MM.1S (cell line): ENCODE measurements at regions not wholly inside any gene's neighbourhood (a gene's known extent, or its start where the extent isn't known, plus 50 kb on each side); places are given as distances from the start of the nearest gene placed in this dataset.
A peak's percentile ranks its signal among the peaks of the same experiment; 100 is the strongest.

Experiments used
- DNase-seq: peaks from one replicate; pipeline ENCODE4 v3.0.0-alpha.2; 2015
- H2AFZ ChIP-seq: fragments of 300-600 bp; sonication (generic); 2 replicates; pipeline ENCODE4 v1.6.0; 2016; ENCODE audit warnings: antibody characterized with exemption, low read length
- H3F3A ChIP-seq: fragments of 300-600 bp; sonication (generic); 2 replicates; pipeline ENCODE4 v1.6.1; 2016; ENCODE audit warnings: mild to moderate bottlenecking, antibody characterized with exemption, low read length, moderate library complexity, mixed read lengths; ENCODE audit not compliant: insufficient read depth
- H3K27ac ChIP-seq: fragments of 300-600 bp; sonication (generic); 2 replicates; pipeline ENCODE4 v1.5.1; 2016; ENCODE audit warnings: mild to moderate bottlenecking, low read length
- H3K27me3 ChIP-seq: fragments of 300-600 bp; sonication (generic); replicated peaks from 2 replicates; pipeline ENCODE4 v1.6.0; 2016; ENCODE audit warnings: low read length; ENCODE audit not compliant: insufficient read depth
- H3K36me3 ChIP-seq: fragments of 300-600 bp; sonication (generic); replicated peaks from 2 replicates; pipeline ENCODE4 v1.6.1; 2016; ENCODE audit warnings: mild to moderate bottlenecking, low read length, mixed read lengths; ENCODE audit not compliant: insufficient read depth
- H3K4me1 ChIP-seq: fragments of 300-600 bp; sonication (generic); 2 replicates; pipeline ENCODE4 v1.6.1; 2016; ENCODE audit warnings: low read length, mixed read lengths
- H3K4me2 ChIP-seq: fragments of 300-600 bp; sonication (generic); 2 replicates; pipeline ENCODE4 v1.6.0; 2016; ENCODE audit warnings: low read depth, low read length
- H3K4me3 ChIP-seq: fragments of 300-600 bp; sonication (generic); 2 replicates; pipeline ENCODE4 v1.5.1; 2016; ENCODE audit warnings: low read length, mixed read lengths
- H3K79me2 ChIP-seq: fragments of 300-600 bp; sonication (generic); 2 replicates; pipeline ENCODE4 v1.6.1; 2016; ENCODE audit warnings: mixed run types, low read length, mixed read lengths
- H3K9ac ChIP-seq: fragments of 300-600 bp; sonication (generic); 2 replicates; pipeline ENCODE4 v1.6.1; 2016; ENCODE audit warnings: low read length, mixed read lengths
- H3K9me2 ChIP-seq: fragments of 300-600 bp; sonication (generic); replicated peaks from 2 replicates; pipeline ENCODE4 v1.6.1; 2016; ENCODE audit warnings: mild to moderate bottlenecking, low read length, mixed read lengths; ENCODE audit not compliant: insufficient read depth
- H3K9me3 ChIP-seq: fragments of 300-600 bp; sonication (generic); replicated peaks from 2 replicates; pipeline ENCODE4 v1.6.1; 2016; ENCODE audit warnings: mild to moderate bottlenecking, low read length, mixed read lengths; ENCODE audit not compliant: insufficient read depth
- H4K20me1 ChIP-seq: fragments of 300-600 bp; sonication (generic); 2 replicates; pipeline ENCODE4 v1.6.1; 2016; ENCODE audit warnings: mild to moderate bottlenecking, low read length, moderate library complexity, mixed read lengths; ENCODE audit not compliant: insufficient read depth
- EZH2 ChIP-seq: fragments of 300-600 bp; sonication (generic); optimal IDR thresholded peaks from 2 replicates; pipeline ENCODE3; 2017; ENCODE audit warnings: low read depth, mild to moderate bottlenecking, antibody characterized with exemption, low read length, mixed read lengths
- EZH2phosphoT487 ChIP-seq: fragments of 300-600 bp; sonication (generic); IDR thresholded peaks from 2 replicates; pipeline ENCODE4 v1.6.1; 2018; ENCODE audit warnings: antibody characterized with exemption, low read length
- TF ChIP-seq, protein P1 (sequence below): fragments of 300-600 bp; sonication (generic); IDR thresholded peaks from 2 replicates; pipeline ENCODE4 v1.5.1; 2016; ENCODE audit warnings: antibody characterized with exemption, low read length, mixed read lengths

DNA sequence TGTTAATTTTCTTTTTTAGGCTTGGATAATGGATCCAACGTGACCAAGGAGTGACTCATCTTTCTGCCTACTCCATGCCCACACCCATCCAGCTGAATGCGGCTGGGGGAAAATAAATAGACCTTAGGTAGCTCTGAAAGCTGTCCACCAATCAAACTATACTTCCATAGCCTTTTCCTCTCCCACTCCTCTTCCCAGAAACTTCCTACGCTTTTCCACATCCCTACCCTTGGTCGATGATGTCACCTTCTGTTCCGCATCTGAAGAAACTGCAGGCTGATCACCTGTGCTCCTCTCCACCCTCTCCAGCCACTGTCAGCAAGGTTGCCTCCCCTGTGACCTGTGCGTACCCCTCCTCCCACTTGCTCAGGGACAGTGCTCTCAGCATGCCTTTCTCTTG lies 359.8 kb upstream of the KLF6 start:
- no peak overlapping the region for H2AFZ ChIP-seq
- DNase-seq = no peak

DNA sequence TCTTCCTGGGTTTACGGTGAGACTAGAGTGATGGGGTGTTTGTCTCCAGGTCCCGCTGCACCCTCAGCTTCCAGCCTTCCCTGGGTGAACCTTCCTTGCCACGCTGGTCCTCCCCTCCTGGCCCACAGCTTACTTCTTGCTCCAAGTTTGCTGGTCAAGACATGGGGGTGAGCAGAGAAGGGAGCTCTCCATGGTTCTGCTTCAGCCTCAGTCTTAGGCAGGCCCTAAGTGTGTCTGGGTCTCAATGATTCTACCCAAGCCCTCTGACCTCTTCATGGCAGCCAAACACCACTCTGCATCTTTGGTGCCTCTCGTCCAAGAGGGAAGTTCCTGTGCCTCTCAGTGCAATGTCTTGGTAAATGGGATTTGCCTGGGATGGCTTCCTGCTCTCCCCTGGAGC lies 356.5 kb upstream of the KLF6 start:
- no peak for TF ChIP-seq EZH2
- TF ChIP-seq, protein P1, sequence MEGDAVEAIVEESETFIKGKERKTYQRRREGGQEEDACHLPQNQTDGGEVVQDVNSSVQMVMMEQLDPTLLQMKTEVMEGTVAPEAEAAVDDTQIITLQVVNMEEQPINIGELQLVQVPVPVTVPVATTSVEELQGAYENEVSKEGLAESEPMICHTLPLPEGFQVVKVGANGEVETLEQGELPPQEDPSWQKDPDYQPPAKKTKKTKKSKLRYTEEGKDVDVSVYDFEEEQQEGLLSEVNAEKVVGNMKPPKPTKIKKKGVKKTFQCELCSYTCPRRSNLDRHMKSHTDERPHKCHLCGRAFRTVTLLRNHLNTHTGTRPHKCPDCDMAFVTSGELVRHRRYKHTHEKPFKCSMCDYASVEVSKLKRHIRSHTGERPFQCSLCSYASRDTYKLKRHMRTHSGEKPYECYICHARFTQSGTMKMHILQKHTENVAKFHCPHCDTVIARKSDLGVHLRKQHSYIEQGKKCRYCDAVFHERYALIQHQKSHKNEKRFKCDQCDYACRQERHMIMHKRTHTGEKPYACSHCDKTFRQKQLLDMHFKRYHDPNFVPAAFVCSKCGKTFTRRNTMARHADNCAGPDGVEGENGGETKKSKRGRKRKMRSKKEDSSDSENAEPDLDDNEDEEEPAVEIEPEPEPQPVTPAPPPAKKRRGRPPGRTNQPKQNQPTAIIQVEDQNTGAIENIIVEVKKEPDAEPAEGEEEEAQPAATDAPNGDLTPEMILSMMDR = no peak
- no peaks in the 10 kb centered on the region for H3K27me3 ChIP-seq
- H3K27ac ChIP-seq = no peak overlapping the region
- no peaks in the 10 kb centered on the region for H4K20me1 ChIP-seq
- no peak overlapping the region for H3K9ac ChIP-seq
- H3F3A ChIP-seq = peaks cover 6% of the 10 kb centered on the region
- H3K36me3 ChIP-seq = no peaks in the 10 kb centered on the region
- no peak overlapping the region for H3K4me3 ChIP-seq
- H3K9me2 ChIP-seq = no peaks in the 10 kb centered on the region
- H3K4me1 ChIP-seq = peaks cover 12% of the 10 kb centered on the region
- H3K4me2 ChIP-seq = no peak overlapping the region
- H3K79me2 ChIP-seq = no peaks in the 10 kb centered on the region
- H3K9me3 ChIP-seq = no peaks in the 10 kb centered on the region
- no peak overlapping the region for H2AFZ ChIP-seq
- peak; percentile 27 for DNase-seq

More for the DNA sequence above, 359.8 kb upstream of the KLF6 start:
- Histone ChIP-seq H3K9me3 (no peaks in the 10 kb centered on the region), H3K27me3 (no peaks in the 10 kb centered on the region), H3K4me2 (no peak overlapping the region), H4K20me1 (no peaks in the 10 kb centered on the region), H3K4me1 (no peaks in the 10 kb centered on the region), H3K4me3 (no peak overlapping the region), H3K36me3 (no peaks in the 10 kb centered on the region), H3K9me2 (no peaks in the 10 kb centered on the region), H3K27ac (no peak overlapping the region), H3F3A (no peaks in the 10 kb centered on the region), H3K79me2 (no peaks in the 10 kb centered on the region), H3K9ac (no peak overlapping the region)
- TF ChIP-seq EZH2phosphoT487 (no peak), EZH2 (no peak)
- TF ChIP-seq, protein P1 = no peak

DNA sequence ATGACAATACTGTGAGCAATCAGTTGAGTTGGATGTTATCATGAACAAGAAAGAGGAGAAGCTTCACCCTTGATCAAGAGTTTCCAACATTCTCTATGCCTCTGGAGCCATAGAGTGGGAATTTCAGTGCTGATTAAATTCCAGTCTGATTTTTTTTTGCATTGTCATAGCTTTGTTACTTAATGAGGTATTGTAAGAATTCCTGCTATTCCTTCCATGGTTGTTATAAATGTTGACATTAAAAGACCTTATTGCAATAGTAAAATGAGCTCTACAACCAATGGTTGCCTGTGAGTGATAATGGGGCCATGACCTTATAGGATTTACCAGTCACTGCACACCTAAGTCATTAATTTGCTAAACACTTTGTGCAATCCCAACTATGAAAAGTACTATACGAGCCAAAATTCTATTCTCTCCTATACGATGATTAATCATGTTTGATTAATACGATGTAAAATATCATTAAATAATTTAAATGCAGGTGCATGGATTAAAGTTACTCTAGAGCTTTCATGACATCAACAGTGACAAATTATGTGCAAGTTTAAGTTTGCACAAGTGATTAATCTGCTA lies 353.2 kb upstream of the KLF6 start:
- Histone ChIP-seq H3K9ac (no peak overlapping the region), H3K9me2 (no peaks in the 10 kb centered on the region), H3K4me3 (no peak overlapping the region), H3K4me2 (no peak overlapping the region), H3K4me1 (peaks cover 37% of the 10 kb centered on the region), H3K79me2 (no peaks in the 10 kb centered on the region), H4K20me1 (no peaks in the 10 kb centered on the region), H3K27me3 (no peaks in the 10 kb centered on the region), H3K27ac (no peak overlapping the region), H3K9me3 (no peaks in the 10 kb centered on the region), H3K36me3 (no peaks in the 10 kb centered on the region), H3F3A (peaks cover 18% of the 10 kb centered on the region), H2AFZ (no peak overlapping the region)
- TF ChIP-seq EZH2phosphoT487 (no peak), EZH2 (no peak)
- TF ChIP-seq, protein P1 = no peak
- DNase-seq = no peak
